ENCODE measurements at regions not wholly inside any gene's neighbourhood (a gene's known extent, or its start where the extent isn't known, plus 50 kb on each side); places are given as distances from the start of the nearest gene placed in this dataset.

DNA sequence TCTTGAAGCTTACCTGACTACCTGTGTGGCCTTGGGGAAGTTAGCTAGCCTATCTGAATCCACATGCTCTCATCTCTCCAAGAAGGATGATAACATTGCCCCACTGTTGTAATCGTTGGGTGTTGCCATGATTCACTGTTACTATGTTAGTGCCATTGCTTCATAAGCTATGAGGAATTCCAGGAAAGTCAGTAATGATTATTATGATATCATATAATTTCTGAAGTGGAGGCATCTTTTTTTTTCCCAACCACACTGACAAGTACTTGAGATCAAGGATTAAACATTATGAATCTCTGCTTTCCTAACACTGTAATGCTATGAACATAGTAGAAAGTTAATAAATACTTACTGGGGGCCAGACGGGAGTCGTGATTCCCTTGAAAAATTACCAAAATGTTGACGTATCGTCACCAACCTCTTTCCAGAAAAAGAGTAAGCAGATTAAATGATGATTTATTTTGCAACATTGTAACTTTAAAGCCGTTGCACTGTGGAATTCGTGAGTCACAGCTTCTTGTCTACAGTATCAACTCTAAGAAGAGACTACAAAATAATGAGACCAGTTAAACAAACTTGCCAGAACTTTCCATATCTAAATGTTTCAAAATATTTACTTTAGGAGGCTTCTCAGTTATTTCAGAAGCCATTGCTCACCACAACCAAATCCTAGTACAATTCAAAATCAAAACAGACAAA lies 459.9 kb downstream of the PIK3C3 start:
- no peaks in the 10 kb centered on the region for H3K36me3 Mint-ChIP-seq
- H2AFZ ChIP-seq (replicated peaks): no peak overlapping the region
- no peak overlapping the region for H3K4me3 Mint-ChIP-seq
- no peaks in the 10 kb centered on the region for H4K20me1 ChIP-seq (ENCODE audit: low read depth)
- H3K27me3 Mint-ChIP-seq (ENCODE audit: insufficient read depth, low read depth): peaks cover 2% of the 10 kb centered on the region
- H3K9me3 Mint-ChIP-seq: peaks cover 4% of the 10 kb centered on the region
- H3K9ac ChIP-seq: no peak overlapping the region
- no peaks in the 10 kb centered on the region for H3K79me2 ChIP-seq (ENCODE audit: low read depth)
- no peaks in the 10 kb centered on the region for H3K27me3 ChIP-seq
- DNase-seq (ENCODE audit: low spot score): no peak
- no peak overlapping the region for H3K27ac ChIP-seq
- no peaks in the 10 kb centered on the region for H3K36me3 ChIP-seq
- H3K27ac Mint-ChIP-seq: no peak overlapping the region
- TF ChIP-seq EZH2 (IDR thresholded peaks at IDR 0.05): no peak
- TF ChIP-seq, protein P1, sequence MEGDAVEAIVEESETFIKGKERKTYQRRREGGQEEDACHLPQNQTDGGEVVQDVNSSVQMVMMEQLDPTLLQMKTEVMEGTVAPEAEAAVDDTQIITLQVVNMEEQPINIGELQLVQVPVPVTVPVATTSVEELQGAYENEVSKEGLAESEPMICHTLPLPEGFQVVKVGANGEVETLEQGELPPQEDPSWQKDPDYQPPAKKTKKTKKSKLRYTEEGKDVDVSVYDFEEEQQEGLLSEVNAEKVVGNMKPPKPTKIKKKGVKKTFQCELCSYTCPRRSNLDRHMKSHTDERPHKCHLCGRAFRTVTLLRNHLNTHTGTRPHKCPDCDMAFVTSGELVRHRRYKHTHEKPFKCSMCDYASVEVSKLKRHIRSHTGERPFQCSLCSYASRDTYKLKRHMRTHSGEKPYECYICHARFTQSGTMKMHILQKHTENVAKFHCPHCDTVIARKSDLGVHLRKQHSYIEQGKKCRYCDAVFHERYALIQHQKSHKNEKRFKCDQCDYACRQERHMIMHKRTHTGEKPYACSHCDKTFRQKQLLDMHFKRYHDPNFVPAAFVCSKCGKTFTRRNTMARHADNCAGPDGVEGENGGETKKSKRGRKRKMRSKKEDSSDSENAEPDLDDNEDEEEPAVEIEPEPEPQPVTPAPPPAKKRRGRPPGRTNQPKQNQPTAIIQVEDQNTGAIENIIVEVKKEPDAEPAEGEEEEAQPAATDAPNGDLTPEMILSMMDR (IDR thresholded peaks at IDR 0.05): no peak
- TF ChIP-seq EZH2phosphoT487 (IDR thresholded peaks at IDR 0.05): no peak
- no peak overlapping the region for H3K4me3 ChIP-seq
- no peak overlapping the region for H3K4me2 ChIP-seq
- no peaks in the 10 kb centered on the region for H3K4me1 ChIP-seq
- no peaks in the 10 kb centered on the region for H3K9me3 ChIP-seq (ENCODE audit: low read depth)
- H3K4me1 Mint-ChIP-seq: no peaks in the 10 kb centered on the region
- H3F3A ChIP-seq (ENCODE audit: low read depth): no peaks in the 10 kb centered on the region

DNA sequence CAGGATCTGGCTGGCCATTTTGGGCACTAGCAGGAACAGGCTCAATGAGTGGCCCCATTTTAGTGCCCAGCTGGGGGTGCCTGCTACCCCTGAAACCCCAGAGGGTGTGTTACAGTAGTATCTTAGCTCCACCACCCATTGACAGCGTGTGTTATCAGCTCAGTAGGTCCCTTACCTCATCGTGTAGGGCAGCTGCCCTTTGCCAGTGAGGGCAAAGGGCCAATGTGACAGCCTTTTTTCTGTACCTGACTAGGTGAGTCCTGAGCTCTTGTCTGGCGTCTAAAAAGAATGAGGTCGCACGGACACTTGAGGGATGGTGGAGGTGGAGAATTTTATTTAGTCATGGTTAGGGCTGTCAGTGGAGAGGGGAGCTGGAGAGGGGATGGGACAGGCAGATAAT lies 462.2 kb downstream of the PIK3C3 start:
- no peaks in the 10 kb centered on the region for H3K4me1 ChIP-seq
- H3K9me3 ChIP-seq (ENCODE audit: low read depth): no peaks in the 10 kb centered on the region
- H2AFZ ChIP-seq (replicated peaks): no peak overlapping the region
- H3K36me3 Mint-ChIP-seq: no peaks in the 10 kb centered on the region
- no peaks in the 10 kb centered on the region for H3K27me3 ChIP-seq
- H3K36me3 ChIP-seq: no peaks in the 10 kb centered on the region
- no peaks in the 10 kb centered on the region for H3K4me1 Mint-ChIP-seq
- no peak overlapping the region for H3K4me3 Mint-ChIP-seq
- H3K9ac ChIP-seq: no peak overlapping the region
- peaks cover 2% of the 10 kb centered on the region for H3K27me3 Mint-ChIP-seq (ENCODE audit: insufficient read depth, low read depth)
- peaks cover 5% of the 10 kb centered on the region for H3K9me3 Mint-ChIP-seq
- no peak overlapping the region for H3K4me3 ChIP-seq
- H3K27ac Mint-ChIP-seq: no peak overlapping the region
- H3F3A ChIP-seq (ENCODE audit: low read depth): no peaks in the 10 kb centered on the region
- H3K27ac ChIP-seq: no peak overlapping the region
- H3K79me2 ChIP-seq (ENCODE audit: low read depth): no peaks in the 10 kb centered on the region
- H4K20me1 ChIP-seq (ENCODE audit: low read depth): no peaks in the 10 kb centered on the region
- TF ChIP-seq, protein P1 (IDR thresholded peaks at IDR 0.05): no peak
- TF ChIP-seq EZH2 (IDR thresholded peaks at IDR 0.05) (no peak), EZH2phosphoT487 (IDR thresholded peaks at IDR 0.05) (no peak)
- H3K4me2 ChIP-seq: no peak overlapping the region
- DNase-seq (ENCODE audit: low spot score): no peak

DNA sequence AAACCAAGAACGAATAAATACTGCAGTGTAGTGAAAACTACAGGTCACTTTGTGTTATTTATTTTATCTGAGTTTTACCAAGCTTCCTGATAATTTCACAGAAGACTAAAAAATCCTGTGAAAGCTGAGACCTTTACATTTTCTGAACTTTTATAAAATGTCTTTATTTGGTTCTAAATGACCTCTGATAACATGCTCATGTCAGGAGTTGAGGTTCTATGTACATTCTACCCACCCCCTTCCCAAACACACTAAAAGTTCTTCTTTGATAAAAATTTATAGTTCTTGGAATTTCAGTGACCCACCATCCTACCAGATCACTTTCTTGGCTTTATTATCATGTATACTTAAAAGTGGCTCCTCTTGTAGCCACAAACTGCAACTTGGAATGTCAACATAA lies 463.1 kb downstream of the PIK3C3 start:
- Histone ChIP-seq H3K9me3 (ENCODE audit: low read depth) (no peaks in the 10 kb centered on the region), H3F3A (ENCODE audit: low read depth) (no peaks in the 10 kb centered on the region), H3K36me3 (no peaks in the 10 kb centered on the region), H3K27me3 (no peaks in the 10 kb centered on the region), H3K27ac (no peak overlapping the region), H2AFZ (replicated peaks) (no peak overlapping the region), H3K4me3 (no peak overlapping the region), H3K4me2 (no peak overlapping the region), H3K79me2 (ENCODE audit: low read depth) (no peaks in the 10 kb centered on the region), H3K4me1 (no peaks in the 10 kb centered on the region), H3K9ac (no peak overlapping the region), H4K20me1 (ENCODE audit: low read depth) (no peaks in the 10 kb centered on the region)
- Mint-ChIP-seq H3K9me3 (peaks cover 6% of the 10 kb centered on the region), H3K36me3 (no peaks in the 10 kb centered on the region), H3K4me3 (no peak overlapping the region), H3K4me1 (no peaks in the 10 kb centered on the region), H3K27ac (no peak overlapping the region), H3K27me3 (ENCODE audit: insufficient read depth, low read depth) (peaks cover 2% of the 10 kb centered on the region)
- no peak for DNase-seq (ENCODE audit: low spot score)
- TF ChIP-seq EZH2 (IDR thresholded peaks at IDR 0.05): no peak
- no peak for TF ChIP-seq EZH2phosphoT487 (IDR thresholded peaks at IDR 0.05)
- TF ChIP-seq, protein P1 (IDR thresholded peaks at IDR 0.05): no peak

Measured in neural progenitor cell (in vitro differentiated cells).